ENCODE measurements at regions not wholly inside any gene's neighbourhood (a gene's known extent, or its start where the extent isn't known, plus 50 kb on each side); places are given as distances from the start of the nearest gene placed in this dataset.
"Not testable (repeated sequence)": the region's sequence is repeated elsewhere in the genome, so short reads cannot be mapped to it uniquely, and the experiment has no call there.

DNA sequence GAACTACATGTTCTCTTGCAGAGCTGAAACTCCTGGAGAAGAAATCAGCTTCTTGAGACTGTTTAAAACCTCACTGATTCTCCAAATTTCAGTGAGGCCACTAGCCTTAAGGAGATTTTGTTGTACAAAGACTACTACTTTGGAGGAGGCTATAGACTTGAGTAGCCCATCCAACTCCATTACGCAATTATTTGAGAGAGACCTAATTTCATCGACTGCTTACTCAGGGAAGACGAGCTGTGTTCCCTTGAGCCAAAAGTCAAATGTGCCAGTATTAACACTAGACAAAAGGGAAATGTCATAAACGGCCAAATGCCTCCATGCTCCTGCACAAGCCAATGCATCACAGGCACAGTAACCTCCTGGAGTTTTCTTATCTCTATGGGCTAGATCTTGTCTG lies 182.8 kb upstream of the SESN3 start:
- BruUV-seq (replicated peaks): no TSS peak
- POLR2A ChIA-PET (ENCODE audit: low non-redundant PET): no interaction called here
- Histone ChIP-seq H3K9me3 (ENCODE audit: low read depth, low read length, poor library complexity, severe bottlenecking) (no peaks in the 10 kb centered on the region), H3K4me1 (ENCODE audit: insufficient read depth, low read length, poor library complexity, severe bottlenecking) (no peaks in the 10 kb centered on the region), H3K27ac (ENCODE audit: low read depth, low read length, poor library complexity, severe bottlenecking) (no peak overlapping the region), H3K4me3 (ENCODE audit: low read depth, low read length, poor library complexity, severe bottlenecking) (no peak overlapping the region), H3K27me3 (replicated peaks; ENCODE audit: insufficient read depth, low read depth, low read length, poor library complexity) (no peaks in the 10 kb centered on the region), H3K36me3 (ENCODE audit: insufficient read depth, low read length, poor library complexity, severe bottlenecking) (no peaks in the 10 kb centered on the region)
- CTCF ChIA-PET: no interaction called here
- DNase-seq (ENCODE audit: low spot score): no peak
- TF ChIP-seq, protein P1, sequence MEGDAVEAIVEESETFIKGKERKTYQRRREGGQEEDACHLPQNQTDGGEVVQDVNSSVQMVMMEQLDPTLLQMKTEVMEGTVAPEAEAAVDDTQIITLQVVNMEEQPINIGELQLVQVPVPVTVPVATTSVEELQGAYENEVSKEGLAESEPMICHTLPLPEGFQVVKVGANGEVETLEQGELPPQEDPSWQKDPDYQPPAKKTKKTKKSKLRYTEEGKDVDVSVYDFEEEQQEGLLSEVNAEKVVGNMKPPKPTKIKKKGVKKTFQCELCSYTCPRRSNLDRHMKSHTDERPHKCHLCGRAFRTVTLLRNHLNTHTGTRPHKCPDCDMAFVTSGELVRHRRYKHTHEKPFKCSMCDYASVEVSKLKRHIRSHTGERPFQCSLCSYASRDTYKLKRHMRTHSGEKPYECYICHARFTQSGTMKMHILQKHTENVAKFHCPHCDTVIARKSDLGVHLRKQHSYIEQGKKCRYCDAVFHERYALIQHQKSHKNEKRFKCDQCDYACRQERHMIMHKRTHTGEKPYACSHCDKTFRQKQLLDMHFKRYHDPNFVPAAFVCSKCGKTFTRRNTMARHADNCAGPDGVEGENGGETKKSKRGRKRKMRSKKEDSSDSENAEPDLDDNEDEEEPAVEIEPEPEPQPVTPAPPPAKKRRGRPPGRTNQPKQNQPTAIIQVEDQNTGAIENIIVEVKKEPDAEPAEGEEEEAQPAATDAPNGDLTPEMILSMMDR (conservative IDR thresholded peaks at IDR 0.05; ENCODE audit: low read depth, low read length): no peak
- TF ChIP-seq EZH2 (IDR thresholded peaks at IDR 0.05; ENCODE audit: borderline replicate concordance, low read depth, low read length, poor library complexity, severe bottlenecking): no peak
- intact Hi-C loops (cut with micrococcal nuclease; ENCODE audit: unreplicated experiment): no loop called here

DNA sequence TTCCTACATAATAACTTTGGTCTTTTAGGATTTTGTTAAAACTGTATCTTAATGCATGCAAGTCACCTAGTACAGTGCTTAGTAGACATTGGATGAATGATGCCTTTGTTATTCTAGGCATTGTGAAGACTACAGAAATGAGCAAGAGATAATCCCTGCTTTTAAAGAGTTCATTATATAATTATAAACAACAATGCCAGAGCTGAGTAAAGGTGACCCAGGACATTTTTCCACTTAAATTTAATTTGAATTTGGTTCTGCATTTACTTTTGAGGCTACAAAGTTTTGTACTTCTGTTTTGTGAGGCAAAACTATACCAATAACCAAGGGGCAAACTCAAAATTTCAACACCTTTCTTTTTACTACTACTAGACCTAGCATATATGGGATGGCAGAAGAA lies 182.0 kb upstream of the SESN3 start:
- intact Hi-C loops (cut with micrococcal nuclease; ENCODE audit: unreplicated experiment): no loop called here
- H3K9me3 ChIP-seq (ENCODE audit: low read depth, low read length, poor library complexity, severe bottlenecking): no peaks in the 10 kb centered on the region
- no peaks in the 10 kb centered on the region for H3K27me3 ChIP-seq (replicated peaks; ENCODE audit: insufficient read depth, low read depth, low read length, poor library complexity)
- no peaks in the 10 kb centered on the region for H3K4me1 ChIP-seq (ENCODE audit: insufficient read depth, low read length, poor library complexity, severe bottlenecking)
- no peaks in the 10 kb centered on the region for H3K36me3 ChIP-seq (ENCODE audit: insufficient read depth, low read length, poor library complexity, severe bottlenecking)
- no peak overlapping the region for H3K27ac ChIP-seq (ENCODE audit: low read depth, low read length, poor library complexity, severe bottlenecking)
- TF ChIP-seq, protein P1 (conservative IDR thresholded peaks at IDR 0.05; ENCODE audit: low read depth, low read length): no peak
- TF ChIP-seq EZH2 (IDR thresholded peaks at IDR 0.05; ENCODE audit: borderline replicate concordance, low read depth, low read length, poor library complexity, severe bottlenecking): no peak
- CTCF ChIA-PET: no interaction called here
- BruUV-seq (replicated peaks): no TSS peak
- POLR2A ChIA-PET (ENCODE audit: low non-redundant PET): no interaction called here
- no peak overlapping the region for H3K4me3 ChIP-seq (ENCODE audit: low read depth, low read length, poor library complexity, severe bottlenecking)
- no peak for DNase-seq (ENCODE audit: low spot score)

DNA sequence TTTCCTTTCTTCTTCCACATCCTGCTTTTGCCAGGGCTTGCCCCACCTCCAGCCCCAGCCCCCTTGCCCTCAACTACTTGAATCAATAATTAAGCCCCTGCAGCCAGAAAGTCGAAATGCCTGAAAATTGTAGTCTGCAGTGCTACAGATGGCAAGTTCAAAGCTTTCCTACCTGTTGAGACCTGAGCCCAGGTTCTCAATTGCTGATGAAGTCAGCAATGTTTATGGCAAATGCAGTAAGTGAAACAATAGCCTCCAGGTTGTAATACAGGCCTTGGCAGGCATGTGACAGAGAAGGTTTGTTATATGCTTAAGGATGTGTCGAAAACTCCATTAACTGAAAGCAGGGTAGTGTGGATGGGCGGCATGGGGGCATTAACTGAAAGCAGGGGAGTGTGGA lies 181.1 kb upstream of the SESN3 start:
- H3K4me1 ChIP-seq (ENCODE audit: insufficient read depth, low read length, poor library complexity, severe bottlenecking): no peaks in the 10 kb centered on the region
- no peak overlapping the region for H3K4me3 ChIP-seq (ENCODE audit: low read depth, low read length, poor library complexity, severe bottlenecking)
- CTCF ChIA-PET: no interaction called here
- no peaks in the 10 kb centered on the region for H3K9me3 ChIP-seq (ENCODE audit: low read depth, low read length, poor library complexity, severe bottlenecking)
- no peaks in the 10 kb centered on the region for H3K36me3 ChIP-seq (ENCODE audit: insufficient read depth, low read length, poor library complexity, severe bottlenecking)
- no peak overlapping the region for H3K27ac ChIP-seq (ENCODE audit: low read depth, low read length, poor library complexity, severe bottlenecking)
- intact Hi-C loops (cut with micrococcal nuclease; ENCODE audit: unreplicated experiment): no loop called here
- H3K27me3 ChIP-seq (replicated peaks; ENCODE audit: insufficient read depth, low read depth, low read length, poor library complexity): no peaks in the 10 kb centered on the region
- POLR2A ChIA-PET (ENCODE audit: low non-redundant PET): no interaction called here
- no TSS peak for BruUV-seq (replicated peaks)
- no peak for TF ChIP-seq EZH2 (IDR thresholded peaks at IDR 0.05; ENCODE audit: borderline replicate concordance, low read depth, low read length, poor library complexity, severe bottlenecking)
- TF ChIP-seq, protein P1 (conservative IDR thresholded peaks at IDR 0.05; ENCODE audit: low read depth, low read length): no peak
- no peak for DNase-seq (ENCODE audit: low spot score)

DNA sequence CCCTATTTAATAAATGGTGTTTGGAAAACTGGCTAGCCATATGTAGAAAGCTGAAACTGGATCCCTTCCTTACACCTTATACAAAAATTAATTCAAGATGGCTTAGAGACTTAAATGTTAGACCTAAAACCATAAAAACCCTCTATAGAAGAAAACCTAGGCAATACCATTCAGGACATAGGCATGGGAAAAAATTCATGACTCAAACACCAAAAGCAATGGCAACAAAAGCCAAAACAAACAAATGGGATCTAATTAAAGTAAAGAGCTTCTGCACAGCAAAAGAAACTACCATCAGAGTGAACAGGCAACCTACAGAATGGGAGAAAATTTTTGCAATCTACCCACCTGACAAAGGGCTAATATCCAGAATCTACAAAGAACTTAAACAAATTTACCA lies 179.7 kb upstream of the SESN3 start:
- H3K4me1 ChIP-seq (ENCODE audit: insufficient read depth, low read length, poor library complexity, severe bottlenecking); H3K27ac ChIP-seq (ENCODE audit: low read depth, low read length, poor library complexity, severe bottlenecking); intact Hi-C loops (cut with micrococcal nuclease; ENCODE audit: unreplicated experiment); POLR2A ChIA-PET (ENCODE audit: low non-redundant PET); H3K36me3 ChIP-seq (ENCODE audit: insufficient read depth, low read length, poor library complexity, severe bottlenecking); CTCF ChIA-PET; H3K4me3 ChIP-seq (ENCODE audit: low read depth, low read length, poor library complexity, severe bottlenecking); H3K27me3 ChIP-seq (replicated peaks; ENCODE audit: insufficient read depth, low read depth, low read length, poor library complexity); DNase-seq (ENCODE audit: low spot score); BruUV-seq (replicated peaks); H3K9me3 ChIP-seq (ENCODE audit: low read depth, low read length, poor library complexity, severe bottlenecking): not testable (repeated sequence)

All from A673 (cell line).